ENCODE measurements at regions not wholly inside any gene's neighbourhood (a gene's known extent, or its start where the extent isn't known, plus 50 kb on each side); places are given as distances from the start of the nearest gene placed in this dataset.

- no peaks in the 10 kb centered on the region for H3K4me1 ChIP-seq
- intact Hi-C loops (cut with DNase I), result no loop called here
- H3K27me3 ChIP-seq, result no peaks in the 10 kb centered on the region
- DNase-seq (ENCODE audit: extremely low spot score in 2 of 2), result no peak
- H3K27ac ChIP-seq, result no peak overlapping the region
- H3K9me3 ChIP-seq, result no peaks in the 10 kb centered on the region
- H3K36me3 ChIP-seq, result no peaks in the 10 kb centered on the region
- TF ChIP-seq POLR2AphosphoS5 (IDR thresholded peaks at IDR 0.05; ENCODE audit: insufficient read depth in 1 of 2, low read depth in 1 of 2) (no peak), POLR2A (IDR thresholded peaks at IDR 0.05) (no peak)
- TF ChIP-seq, protein P1, sequence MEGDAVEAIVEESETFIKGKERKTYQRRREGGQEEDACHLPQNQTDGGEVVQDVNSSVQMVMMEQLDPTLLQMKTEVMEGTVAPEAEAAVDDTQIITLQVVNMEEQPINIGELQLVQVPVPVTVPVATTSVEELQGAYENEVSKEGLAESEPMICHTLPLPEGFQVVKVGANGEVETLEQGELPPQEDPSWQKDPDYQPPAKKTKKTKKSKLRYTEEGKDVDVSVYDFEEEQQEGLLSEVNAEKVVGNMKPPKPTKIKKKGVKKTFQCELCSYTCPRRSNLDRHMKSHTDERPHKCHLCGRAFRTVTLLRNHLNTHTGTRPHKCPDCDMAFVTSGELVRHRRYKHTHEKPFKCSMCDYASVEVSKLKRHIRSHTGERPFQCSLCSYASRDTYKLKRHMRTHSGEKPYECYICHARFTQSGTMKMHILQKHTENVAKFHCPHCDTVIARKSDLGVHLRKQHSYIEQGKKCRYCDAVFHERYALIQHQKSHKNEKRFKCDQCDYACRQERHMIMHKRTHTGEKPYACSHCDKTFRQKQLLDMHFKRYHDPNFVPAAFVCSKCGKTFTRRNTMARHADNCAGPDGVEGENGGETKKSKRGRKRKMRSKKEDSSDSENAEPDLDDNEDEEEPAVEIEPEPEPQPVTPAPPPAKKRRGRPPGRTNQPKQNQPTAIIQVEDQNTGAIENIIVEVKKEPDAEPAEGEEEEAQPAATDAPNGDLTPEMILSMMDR (IDR thresholded peaks at IDR 0.05), result no peak
- no peak overlapping the region for H3K4me3 ChIP-seq
Observed at GRCh38 chr4:156569535-156569934, 402.1 kb downstream of the PDGFC start.

DNA sequence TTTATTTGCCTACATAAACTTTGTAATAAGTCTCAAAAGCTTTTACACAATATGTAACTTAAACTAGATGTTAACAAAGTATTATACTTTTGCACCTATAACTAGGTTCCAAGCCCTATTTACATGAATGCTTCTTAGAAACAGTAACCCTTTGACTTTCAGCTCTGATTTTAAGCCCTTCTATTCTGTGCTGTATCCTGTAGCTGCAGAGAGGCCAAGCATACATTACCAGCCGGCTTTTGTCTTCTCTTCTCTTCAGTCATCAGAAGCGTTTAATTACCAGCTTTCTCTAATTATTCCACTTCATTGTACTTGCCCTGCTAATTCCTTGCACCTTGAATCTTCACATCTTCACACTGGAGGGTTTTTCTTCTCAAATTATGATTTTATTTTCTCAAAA lies 403.1 kb downstream of the PDGFC start:
- no peak for DNase-seq (ENCODE audit: extremely low spot score in 2 of 2)
- TF ChIP-seq POLR2A (IDR thresholded peaks at IDR 0.05) (no peak), POLR2AphosphoS5 (IDR thresholded peaks at IDR 0.05; ENCODE audit: insufficient read depth in 1 of 2, low read depth in 1 of 2) (no peak)
- TF ChIP-seq, protein P1 (IDR thresholded peaks at IDR 0.05), result no peak
- H3K36me3 ChIP-seq, result no peaks in the 10 kb centered on the region
- H3K4me3 ChIP-seq, result no peak overlapping the region
- intact Hi-C loops (cut with DNase I), result no loop called here
- H3K9me3 ChIP-seq, result no peaks in the 10 kb centered on the region
- no peaks in the 10 kb centered on the region for H3K4me1 ChIP-seq
- no peak overlapping the region for H3K27ac ChIP-seq
- H3K27me3 ChIP-seq, result no peaks in the 10 kb centered on the region

GRCh38 chr4:156568041-156568440 lies 403.6 kb downstream of the PDGFC start:
- no peaks in the 10 kb centered on the region for H3K36me3 ChIP-seq
- no peak for TF ChIP-seq POLR2A (IDR thresholded peaks at IDR 0.05)
- TF ChIP-seq, protein P1 (IDR thresholded peaks at IDR 0.05), result no peak
- TF ChIP-seq POLR2AphosphoS5 (IDR thresholded peaks at IDR 0.05; ENCODE audit: insufficient read depth in 1 of 2, low read depth in 1 of 2), result no peak
- no peaks in the 10 kb centered on the region for H3K4me1 ChIP-seq
- no peaks in the 10 kb centered on the region for H3K27me3 ChIP-seq
- no peak for DNase-seq (ENCODE audit: extremely low spot score in 2 of 2)
- no peaks in the 10 kb centered on the region for H3K9me3 ChIP-seq
- intact Hi-C loops (cut with DNase I), result no loop called here
- no peak overlapping the region for H3K27ac ChIP-seq
- no peak overlapping the region for H3K4me3 ChIP-seq

DNA sequence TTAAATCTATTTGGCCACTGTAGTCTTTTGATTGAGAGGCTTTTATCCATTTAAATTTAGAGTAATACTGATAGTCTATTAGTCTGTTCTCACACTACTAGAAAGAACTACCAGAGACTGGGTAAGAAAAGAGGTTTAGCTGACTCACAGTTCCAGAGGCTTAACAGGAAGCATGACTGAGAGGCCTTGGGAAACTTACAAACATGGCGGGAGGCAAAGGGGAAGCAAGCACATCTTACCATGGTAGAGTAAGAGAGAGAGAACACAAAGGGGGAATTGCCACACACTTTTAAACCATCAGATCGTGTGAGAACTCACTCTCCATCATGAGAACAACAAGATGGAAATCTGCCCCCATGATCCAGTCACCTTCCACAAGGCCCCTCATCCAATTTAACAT lies 410.9 kb downstream of the PDGFC start:
- no peaks in the 10 kb centered on the region for H3K27me3 ChIP-seq
- no peak overlapping the region for H3K4me3 ChIP-seq
- DNase-seq (ENCODE audit: extremely low spot score in 2 of 2), result no peak
- intact Hi-C loops (cut with DNase I), result no loop called here
- no peak for TF ChIP-seq POLR2A (IDR thresholded peaks at IDR 0.05)
- TF ChIP-seq, protein P1 (IDR thresholded peaks at IDR 0.05), result no peak
- no peak for TF ChIP-seq POLR2AphosphoS5 (IDR thresholded peaks at IDR 0.05; ENCODE audit: insufficient read depth in 1 of 2, low read depth in 1 of 2)
- no peaks in the 10 kb centered on the region for H3K4me1 ChIP-seq
- no peaks in the 10 kb centered on the region for H3K36me3 ChIP-seq
- no peaks in the 10 kb centered on the region for H3K9me3 ChIP-seq
- no peak overlapping the region for H3K27ac ChIP-seq

DNA sequence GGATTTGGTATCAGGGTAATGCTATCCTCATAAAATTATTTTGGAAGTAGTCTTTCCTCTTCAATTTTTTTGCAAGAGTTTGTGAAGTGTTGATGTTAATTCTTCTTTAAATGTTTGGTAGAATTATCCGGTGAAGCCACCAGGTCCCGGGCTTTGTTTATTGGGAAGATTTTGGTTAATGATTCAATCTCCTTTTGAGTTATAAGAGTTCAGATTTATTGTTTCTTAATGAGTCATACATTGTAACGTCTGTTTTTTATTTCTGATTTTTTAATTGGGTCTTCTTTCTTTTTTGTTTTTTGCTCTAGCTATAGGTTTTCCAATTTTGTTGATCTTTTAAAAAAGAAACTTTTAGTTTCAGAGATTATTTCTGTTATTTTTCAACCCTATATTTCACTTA lies 412.3 kb downstream of the PDGFC start:
- no peak overlapping the region for H3K27ac ChIP-seq
- no peaks in the 10 kb centered on the region for H3K9me3 ChIP-seq
- no peaks in the 10 kb centered on the region for H3K4me1 ChIP-seq
- DNase-seq (ENCODE audit: extremely low spot score in 2 of 2), result no peak
- no peaks in the 10 kb centered on the region for H3K36me3 ChIP-seq
- TF ChIP-seq POLR2A (IDR thresholded peaks at IDR 0.05), result no peak
- TF ChIP-seq, protein P1 (IDR thresholded peaks at IDR 0.05), result no peak
- TF ChIP-seq POLR2AphosphoS5 (IDR thresholded peaks at IDR 0.05; ENCODE audit: insufficient read depth in 1 of 2, low read depth in 1 of 2), result no peak
- intact Hi-C loops (cut with DNase I), result no loop called here
- H3K27me3 ChIP-seq, result no peaks in the 10 kb centered on the region
- no peak overlapping the region for H3K4me3 ChIP-seq
